ENCODE measurements at regions not wholly inside any gene's neighbourhood (a gene's known extent, or its start where the extent isn't known, plus 50 kb on each side); places are given as distances from the start of the nearest gene placed in this dataset.

DNA sequence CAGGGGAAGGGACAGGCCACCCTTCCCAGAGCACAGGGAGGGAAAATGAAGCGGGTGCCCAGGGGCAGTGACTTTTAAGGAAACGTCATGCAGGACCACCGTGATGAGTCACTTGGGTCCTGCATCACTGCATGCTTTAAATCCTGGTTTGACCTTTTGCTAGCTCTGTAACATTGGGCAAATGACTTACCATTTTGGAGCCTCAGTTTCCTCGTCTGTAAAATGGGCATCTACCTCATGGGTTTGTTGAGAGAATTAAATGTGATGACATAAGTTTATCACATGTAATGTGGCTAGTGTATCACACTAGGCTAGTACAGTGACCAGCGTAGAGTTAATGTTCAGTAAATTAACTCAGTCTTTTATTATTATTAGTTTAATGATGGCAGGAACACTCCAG is 114.8 kb upstream of the IGSF21 start:
- Histone ChIP-seq H3K4me2 (replicated peaks; ENCODE audit: extremely low read depth, low read length, poor library complexity, severe bottlenecking) (no peak overlapping the region), H4K20me1 (ENCODE audit: insufficient read depth, low read length) (no peaks in the 10 kb centered on the region), H2AFZ (ENCODE audit: insufficient read depth, low read depth, low read length, poor library complexity, severe bottlenecking) (no peak overlapping the region), H3K9me3 (replicated peaks in 1 of 2; ENCODE audit: control insufficient read depth in 1 of 2, insufficient read depth in 1 of 2, low read length in 2 of 2) (no peaks in the 10 kb centered on the region), H3K79me2 (ENCODE audit: insufficient read depth, low read length) (no peaks in the 10 kb centered on the region), H3K9ac (ENCODE audit: insufficient read depth, low read length, poor library complexity, severe bottlenecking) (no peak overlapping the region), H3K36me3 (replicated peaks in 1 of 2; ENCODE audit: control insufficient read depth in 1 of 2, insufficient read depth in 2 of 2, low read length in 2 of 2) (no peaks in the 10 kb centered on the region), H3K27ac (ENCODE audit: low read depth in 1 of 2, low read length in 2 of 2) (no peak overlapping the region), H3K4me3 (replicated peaks in 1 of 3; ENCODE audit: low read depth in 2 of 3, low read length in 3 of 3) (no peak overlapping the region), H3K27me3 (ENCODE audit: control insufficient read depth in 2 of 2, insufficient read depth in 2 of 2, low read length in 2 of 2) (no peaks in the 10 kb centered on the region), H3K4me1 (ENCODE audit: control insufficient read depth in 1 of 2, insufficient read depth in 2 of 2, low read length in 2 of 2) (no peaks in the 10 kb centered on the region)
- Mint-ChIP-seq H3K4me1 (no peaks in the 10 kb centered on the region), H3K27ac (no peak overlapping the region), H3K36me3 (no peaks in the 10 kb centered on the region), H3K27me3 (ENCODE audit: low read depth in 3 of 3) (peaks cover 3 to 11% (median 5%) of the 10 kb centered on the region in 3 donors), H3K9me3 (peaks cover 0 to 5% (median 0%) of the 10 kb centered on the region in 7 donors), H3K4me3 (no peak overlapping the region)
- no peak for TF ChIP-seq CTCF (IDR thresholded peaks at IDR 0.05)
- no peak for DNase-seq
- intact Hi-C loops (cut with micrococcal nuclease), result no loop called here
- 85% methylated on average over 4 of the region's 5 CpGs for WGBS (ENCODE audit: insufficient coverage)

- Mint-ChIP-seq H3K27ac (no peak overlapping the region), H3K36me3 (no peaks in the 10 kb centered on the region), H3K4me3 (no peak overlapping the region), H3K27me3 (ENCODE audit: low read depth in 3 of 3) (peaks cover 4 to 11% (median 5%) of the 10 kb centered on the region in 3 donors), H3K4me1 (no peaks in the 10 kb centered on the region), H3K9me3 (peaks cover 0 to 7% (median 0%) of the 10 kb centered on the region in 7 donors)
- Histone ChIP-seq H3K9ac (ENCODE audit: insufficient read depth, low read length, poor library complexity, severe bottlenecking) (no peak overlapping the region), H3K4me2 (replicated peaks; ENCODE audit: extremely low read depth, low read length, poor library complexity, severe bottlenecking) (no peak overlapping the region), H2AFZ (ENCODE audit: insufficient read depth, low read depth, low read length, poor library complexity, severe bottlenecking) (no peak overlapping the region), H3K4me1 (ENCODE audit: control insufficient read depth in 1 of 2, insufficient read depth in 2 of 2, low read length in 2 of 2) (no peaks in the 10 kb centered on the region), H4K20me1 (ENCODE audit: insufficient read depth, low read length) (no peaks in the 10 kb centered on the region), H3K4me3 (replicated peaks in 1 of 3; ENCODE audit: low read depth in 2 of 3, low read length in 3 of 3) (no peak overlapping the region), H3K27ac (ENCODE audit: low read depth in 1 of 2, low read length in 2 of 2) (no peak overlapping the region), H3K27me3 (ENCODE audit: control insufficient read depth in 2 of 2, insufficient read depth in 2 of 2, low read length in 2 of 2) (no peaks in the 10 kb centered on the region), H3K9me3 (replicated peaks in 1 of 2; ENCODE audit: control insufficient read depth in 1 of 2, insufficient read depth in 1 of 2, low read length in 2 of 2) (no peaks in the 10 kb centered on the region), H3K79me2 (ENCODE audit: insufficient read depth, low read length) (no peaks in the 10 kb centered on the region), H3K36me3 (replicated peaks in 1 of 2; ENCODE audit: control insufficient read depth in 1 of 2, insufficient read depth in 2 of 2, low read length in 2 of 2) (no peaks in the 10 kb centered on the region)
- no peak for TF ChIP-seq CTCF (IDR thresholded peaks at IDR 0.05)
- intact Hi-C loops (cut with micrococcal nuclease), result no loop called here
- 91% methylated on average over 4 of the region's 5 CpGs for WGBS (ENCODE audit: insufficient coverage)
- DNase-seq, result no peak
These were observed 113.6 kb upstream of the IGSF21 start for GRCh38 chr1:17994046-17994445.

All from CD14-positive monocyte (primary cell).